Stimulated activated CD4-positive, alpha-beta T cell treated with anti-CD3 and anti-CD28 coated beads, Interleukin-4, amount 100 ng/mL, for 24 hours (primary cell): ENCODE measurements at regions not wholly inside any gene's neighbourhood (a gene's known extent, or its start where the extent isn't known, plus 50 kb on each side); places are given as distances from the start of the nearest gene placed in this dataset.

ENCODE experiments used
- DNase-seq: peaks from one replicate; pipeline ENCODE4 v3.0.0-alpha.2; 2020

- no peak for DNase-seq
These were observed 51.7 kb upstream of the AJAP1 start for GRCh38 chr1:4602462-4603294.

- no peak for DNase-seq
These were observed 50.9 kb upstream of the AJAP1 start for GRCh38 chr1:4603295-4604110.
